Pancreas (tissue), 10 donors: ENCODE measurements at regions not wholly inside any gene's neighbourhood (a gene's known extent, or its start where the extent isn't known, plus 50 kb on each side); places are given as distances from the start of the nearest gene placed in this dataset.

Experiments used
- ATAC-seq, 4 donors: fragments of 200-7000 bp; cut with Tn5 transposase; one replicate each; pipeline versions ENCODE4 v1.8.0 to v1.9.1; 2020; ENCODE audit warnings: mild to moderate bottlenecking in 4 of 4, moderate library complexity in 4 of 4
- DNase-seq, 6 donors: peaks; one replicate each; pipeline ENCODE4 v3.0.0-alpha.2; 2020
- FAIRE-seq: peaks from 2 replicates; lab custom pipeline; 2012; peaks lifted over from hg19 to GRCh38; lab: Jason Lieb, UNC
- H3K27ac ChIP-seq, 4 donors: fragments of 200-600 bp; sonication (generic); 1 replicate in 3 of 4; 2 replicates in 1 of 4; pipeline versions ENCODE4 v1.5.0 to v1.8.0; 2020
- H3K27me3 ChIP-seq, 4 donors: fragments of 200-600 bp; one replicate each; pipeline ENCODE4 v1.8.0; 2021
- H3K36me3 ChIP-seq, 3 donors: fragments of 200-600 bp; sonication (generic) in 1 of 3; one replicate each; pipeline versions ENCODE4 v1.5.0 to v1.8.0; 2020 to 2021
- H3K4me1 ChIP-seq, 3 donors: fragments of 200-600 bp; one replicate each; pipeline ENCODE4 v1.8.0; 2021
- H3K4me3 ChIP-seq, 4 donors: fragments of 200-600 bp; sonication (generic) in 2 of 4; one replicate each; pipeline versions ENCODE4 v1.5.0 to v1.8.0; 2020 to 2021
- H3K9me3 ChIP-seq, 4 donors: fragments of 200-600 bp; one replicate each; pipeline ENCODE4 v1.8.0; 2021
- CTCF ChIP-seq, 4 donors: fragments of 200-600 bp; sonication (generic) in 3 of 4; IDR thresholded peaks; one replicate each; pipeline versions ENCODE4 v1.5.0 to v1.8.0; 2021; ENCODE audit warnings: antibody characterized with exemption in 4 of 4
- WGBS, 2 donors: extraction: QIAGEN DNeasy Blood & Tissue Kit; methylation state at CpG; one replicate each; pipeline ENCODE4 v1.1.7; 2013; 5-methylcytosine and 5-hydroxymethylcytosine counted together
- intact Hi-C, 3 donors: fragments of 100-400 bp; cut with DNase I; formaldehyde crosslinking; loops; one replicate each; pipeline versions ENCODE4 v1.11.1 to v1.14.2; 2022
- donor health status: healthy with polysubstance abuse.
- donor health status: DM: no; HTN: no; CAD: no; lungs with moderate emphysema.
- donor health status: DM: no; HTN: no; CAD: no.
- donor health status: control.
- donor health status: control.
- donor health status: Bipolar disorder and iron deficiency.
- donor health status: DM: yes; HTN: yes; CAD: no.
- donor health status: DM: no; HTN: no; CAD: no.
- donor health status: DM: no; HTN: no; CAD: no.
- donor health status: DM: yes; HTN: yes; CAD: no.

- no peak overlapping the region for H3K27ac ChIP-seq
- no peak for TF ChIP-seq CTCF (IDR thresholded peaks at IDR 0.05)
- H3K9me3 ChIP-seq: no peaks in the 10 kb centered on the region
- H3K27me3 ChIP-seq: no peaks in the 10 kb centered on the region
- WGBS, 2 donors: 52 to 76% methylated on average over 4 of the region's 4 CpGs
- DNase-seq: no peak
- H3K36me3 ChIP-seq: no peaks in the 10 kb centered on the region
- intact Hi-C loops: no loop called here
- no peak for FAIRE-seq
- no peak overlapping the region for H3K4me3 ChIP-seq
- no peak for ATAC-seq
- H3K4me1 ChIP-seq: no peaks in the 10 kb centered on the region
Measured at GRCh38 chr4:4592414-4592813, 50.6 kb upstream of the STX18 start.
